Mesothelial cell of epicardium (in vitro differentiated cells): ENCODE measurements at regions not wholly inside any gene's neighbourhood (a gene's known extent, or its start where the extent isn't known, plus 50 kb on each side); places are given as distances from the start of the nearest gene placed in this dataset.

Source experiments
- DNase-seq, 2 experiments: peaks; one replicate each; pipeline ENCODE4 v3.0.0; 2021; ENCODE audit warnings: low spot score in 2 of 2; ENCODE audit not compliant: unreplicated experiment in 2 of 2
- H3K27ac Mint-ChIP-seq: 2 replicates; pipeline ENCODE4 v1.8.0; 2021; ENCODE audit warnings: mixed read lengths
- H3K27me3 Mint-ChIP-seq: 2 replicates; pipeline ENCODE4 v1.8.0; 2021; ENCODE audit warnings: low read depth, mixed read lengths
- H3K36me3 Mint-ChIP-seq: 2 replicates; pipeline ENCODE4 v1.8.0; 2021; ENCODE audit warnings: mixed read lengths
- H3K4me1 Mint-ChIP-seq: 2 replicates; pipeline ENCODE4 v1.8.0; 2021; ENCODE audit warnings: mixed read lengths
- H3K4me3 Mint-ChIP-seq: 2 replicates; pipeline ENCODE4 v1.8.0; 2021; ENCODE audit warnings: mild to moderate bottlenecking, moderate library complexity, mixed read lengths
- H3K9me3 Mint-ChIP-seq: 2 replicates; pipeline ENCODE4 v1.8.0; 2021; ENCODE audit warnings: mixed read lengths
- TF ChIP-seq, protein P1 (sequence below): fragments of 200-600 bp; sonication (generic); IDR thresholded peaks from one replicate; pipeline ENCODE4 v1.5.0; 2021; ENCODE audit warnings: antibody characterized with exemption; ENCODE audit not compliant: unreplicated experiment

DNA sequence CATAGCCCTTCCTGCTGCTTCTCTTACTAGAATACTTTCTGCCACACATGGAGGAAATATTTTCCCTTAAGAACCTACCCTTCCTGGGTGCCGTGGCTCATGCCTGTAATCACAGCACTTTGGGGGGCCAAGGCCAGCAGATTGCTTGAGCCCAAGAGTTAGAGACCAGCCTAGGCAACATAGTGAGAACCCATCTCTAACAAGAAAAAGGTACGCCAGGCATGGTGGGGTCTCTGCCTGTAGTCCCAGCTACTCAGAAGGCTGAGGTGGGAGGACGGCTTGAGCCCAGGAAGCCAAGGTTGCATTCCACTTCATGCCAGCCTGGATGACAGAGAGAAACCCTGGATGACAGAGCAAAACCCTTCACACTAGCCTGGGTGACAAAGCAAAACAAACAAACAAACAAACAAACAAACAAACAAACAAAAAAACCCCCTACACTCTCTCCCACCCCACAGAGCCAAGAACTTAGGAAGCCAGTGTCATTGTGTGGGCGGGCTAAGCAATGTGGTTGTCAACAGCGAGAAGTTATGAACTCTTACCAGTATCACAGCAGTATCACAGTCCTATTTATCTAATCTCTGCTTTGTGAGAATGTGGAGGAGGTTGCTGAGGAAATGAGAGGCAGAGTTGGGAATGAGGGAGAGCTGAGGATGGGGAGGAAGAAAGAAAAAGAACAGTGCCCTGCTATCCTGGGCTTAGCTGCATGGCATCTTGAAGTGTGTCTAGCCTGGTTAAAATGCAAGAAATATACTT is 53.8 kb upstream of the CLEC14A start:
- H3K36me3 Mint-ChIP-seq: no peaks in the 10 kb centered on the region
- no peak overlapping the region for H3K4me3 Mint-ChIP-seq
- peaks cover 4% of the 10 kb centered on the region for H3K9me3 Mint-ChIP-seq
- H3K4me1 Mint-ChIP-seq: peaks cover 5% of the 10 kb centered on the region
- TF ChIP-seq, protein P1, sequence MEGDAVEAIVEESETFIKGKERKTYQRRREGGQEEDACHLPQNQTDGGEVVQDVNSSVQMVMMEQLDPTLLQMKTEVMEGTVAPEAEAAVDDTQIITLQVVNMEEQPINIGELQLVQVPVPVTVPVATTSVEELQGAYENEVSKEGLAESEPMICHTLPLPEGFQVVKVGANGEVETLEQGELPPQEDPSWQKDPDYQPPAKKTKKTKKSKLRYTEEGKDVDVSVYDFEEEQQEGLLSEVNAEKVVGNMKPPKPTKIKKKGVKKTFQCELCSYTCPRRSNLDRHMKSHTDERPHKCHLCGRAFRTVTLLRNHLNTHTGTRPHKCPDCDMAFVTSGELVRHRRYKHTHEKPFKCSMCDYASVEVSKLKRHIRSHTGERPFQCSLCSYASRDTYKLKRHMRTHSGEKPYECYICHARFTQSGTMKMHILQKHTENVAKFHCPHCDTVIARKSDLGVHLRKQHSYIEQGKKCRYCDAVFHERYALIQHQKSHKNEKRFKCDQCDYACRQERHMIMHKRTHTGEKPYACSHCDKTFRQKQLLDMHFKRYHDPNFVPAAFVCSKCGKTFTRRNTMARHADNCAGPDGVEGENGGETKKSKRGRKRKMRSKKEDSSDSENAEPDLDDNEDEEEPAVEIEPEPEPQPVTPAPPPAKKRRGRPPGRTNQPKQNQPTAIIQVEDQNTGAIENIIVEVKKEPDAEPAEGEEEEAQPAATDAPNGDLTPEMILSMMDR: no peak
- peaks cover 6% of the 10 kb centered on the region for H3K27me3 Mint-ChIP-seq
- no peak for DNase-seq
- H3K27ac Mint-ChIP-seq: no peak overlapping the region
